Left hindlimb (tissue), 1 donor: ENCODE measurements at regions not wholly inside any gene's neighbourhood (a gene's known extent, or its start where the extent isn't known, plus 50 kb on each side); places are given as distances from the start of the nearest gene placed in this dataset.

Source experiments
- DNase-seq: peaks from one replicate; pipeline ENCODE4 v3.0.0-alpha.2; 2018

GRCh38 chr16:51035110-51035498, 116.0 kb downstream of the SALL1 start:
- peak; percentile 66 for DNase-seq

GRCh38 chr16:51034481-51035109, 116.5 kb downstream of the SALL1 start:
- no peak for DNase-seq

GRCh38 chr16:51031598-51031997, 119.5 kb downstream of the SALL1 start:
- DNase-seq, result no peak

- no peak for DNase-seq
Measured at GRCh38 chr16:51030516-51030915, 120.6 kb downstream of the SALL1 start.

GRCh38 chr16:51025588-51026290, 125.3 kb downstream of the SALL1 start:
- DNase-seq, result no peak

DNA sequence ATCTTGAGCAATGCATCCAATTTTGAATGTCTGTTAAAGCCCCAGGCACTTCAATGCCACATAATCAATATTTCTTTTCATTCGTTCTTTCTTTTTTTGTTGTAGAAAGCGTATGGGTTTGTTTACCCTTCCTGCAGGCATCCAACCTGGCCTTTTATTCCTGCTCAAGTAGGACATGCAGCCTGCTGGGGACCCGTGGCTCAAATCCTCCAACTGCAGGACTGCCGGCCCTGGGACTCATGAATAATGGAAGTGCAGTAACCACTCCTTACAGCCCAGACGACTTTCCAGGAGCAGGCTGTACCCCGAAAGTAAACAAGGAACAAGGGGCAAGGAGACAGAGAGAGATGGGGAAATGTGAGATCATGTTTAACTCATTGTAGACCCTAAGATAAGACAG, 126.4 kb downstream of the SALL1 start:
- no peak for DNase-seq

DNA sequence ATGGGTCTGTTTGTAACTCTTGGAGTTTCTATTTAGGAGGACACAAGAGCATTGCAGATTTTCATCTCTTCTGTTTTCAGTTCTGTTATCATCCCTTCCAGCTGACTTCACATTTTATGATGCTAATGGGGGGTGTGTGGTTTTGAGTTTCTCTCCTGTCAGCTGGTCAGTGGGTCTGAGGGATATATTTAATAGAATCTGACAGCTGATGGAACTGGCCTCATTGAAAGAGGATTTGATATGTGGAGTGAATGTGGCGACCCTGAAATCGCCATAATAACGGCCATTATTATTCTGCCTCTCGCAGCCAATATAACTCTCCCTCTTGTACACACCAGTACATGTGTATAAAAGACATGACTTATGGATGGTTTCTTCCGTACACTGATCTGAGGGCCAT, 128.1 kb downstream of the SALL1 start:
- no peak for DNase-seq

- no peak for DNase-seq
Measured at GRCh38 chr16:51019617-51020016, 131.5 kb downstream of the SALL1 start.

DNA sequence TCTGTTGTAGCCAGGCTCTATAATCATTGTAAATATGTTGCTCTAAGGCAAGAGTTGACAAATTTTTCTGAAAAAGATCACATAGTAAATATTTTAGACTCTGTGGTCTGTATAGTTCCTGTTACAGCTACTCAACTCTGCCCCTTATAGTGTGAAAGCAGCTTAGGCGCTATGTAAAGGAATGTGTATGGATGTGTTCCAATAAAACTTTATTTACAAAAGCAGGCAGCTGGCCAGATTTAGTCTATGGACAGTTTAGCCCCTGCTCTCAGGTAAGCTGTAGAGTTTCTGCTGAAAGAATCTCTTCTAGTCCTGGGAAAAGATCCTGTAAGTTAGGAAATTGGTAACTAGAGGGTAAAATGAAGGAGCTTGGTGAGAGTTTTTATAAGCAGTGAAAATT, 133.1 kb downstream of the SALL1 start:
- no peak for DNase-seq

GRCh38 chr16:51012396-51012795, 138.7 kb downstream of the SALL1 start:
- no peak for DNase-seq

GRCh38 chr16:51010817-51011216, 140.3 kb downstream of the SALL1 start:
- no peak for DNase-seq

DNA sequence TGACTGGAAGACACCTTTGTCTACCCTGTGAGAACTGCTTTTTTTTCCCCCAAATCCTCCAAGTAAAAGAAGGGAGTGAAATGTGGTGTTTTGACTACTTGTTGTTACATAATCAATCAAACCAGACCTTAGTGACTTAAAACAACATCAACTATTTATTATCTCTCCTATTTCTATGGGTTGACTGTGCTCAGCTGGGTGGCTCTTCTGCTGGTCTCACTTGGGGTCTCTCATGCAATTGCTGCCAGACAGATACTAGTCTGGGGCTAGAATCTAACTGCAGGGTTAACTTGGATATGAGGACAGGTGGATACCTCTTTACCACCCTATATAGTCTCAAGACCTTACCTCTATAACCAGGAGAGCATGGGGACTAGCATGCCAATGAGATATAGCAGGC, 141.3 kb downstream of the SALL1 start:
- no peak for DNase-seq

- DNase-seq, result no peak
Measured at GRCh38 chr16:51009359-51009758, 141.7 kb downstream of the SALL1 start.

- no peak for DNase-seq
Measured at GRCh38 chr16:51008607-51009006, 142.5 kb downstream of the SALL1 start.

- no peak for DNase-seq
Measured at GRCh38 chr16:51008037-51008436, 143.0 kb downstream of the SALL1 start.

DNA sequence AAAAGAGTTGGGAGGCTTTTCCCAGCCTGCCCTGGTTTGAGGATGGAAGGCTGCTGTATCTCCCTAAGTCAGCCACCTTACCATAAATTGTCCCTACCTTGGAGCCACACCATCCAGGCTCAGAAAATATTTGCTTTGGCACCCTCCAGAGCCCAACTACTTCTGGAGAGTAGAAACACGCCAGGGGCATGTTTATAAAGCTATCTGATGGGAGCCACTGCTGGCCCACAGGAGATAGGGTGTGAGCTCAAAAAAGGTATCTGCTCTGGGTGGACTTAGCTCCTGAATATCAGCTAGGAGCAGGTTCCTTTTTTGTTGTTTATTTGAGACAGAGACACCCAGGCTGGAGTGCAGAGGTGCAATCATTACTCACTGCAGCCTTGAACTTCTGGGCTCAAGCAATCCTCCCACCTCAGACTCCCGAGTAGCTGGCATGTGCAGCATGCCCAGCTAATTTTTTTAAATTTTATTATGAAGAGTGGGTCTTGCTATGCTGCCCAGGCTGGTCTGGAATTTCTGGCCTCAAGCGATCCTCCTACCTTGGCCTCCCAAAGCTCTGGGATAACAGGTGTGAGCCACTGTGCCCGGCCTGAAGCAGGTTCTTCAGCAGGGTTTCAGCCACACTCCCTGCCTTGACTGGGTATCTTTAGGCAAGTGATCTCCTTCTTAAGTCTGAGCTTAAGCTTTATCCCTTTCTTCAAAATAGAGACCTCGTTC, 147.1 kb downstream of the SALL1 start:
- DNase-seq, result no peak

- no peak for DNase-seq
Measured at GRCh38 chr16:51002881-51003490, 148.1 kb downstream of the SALL1 start.

DNA sequence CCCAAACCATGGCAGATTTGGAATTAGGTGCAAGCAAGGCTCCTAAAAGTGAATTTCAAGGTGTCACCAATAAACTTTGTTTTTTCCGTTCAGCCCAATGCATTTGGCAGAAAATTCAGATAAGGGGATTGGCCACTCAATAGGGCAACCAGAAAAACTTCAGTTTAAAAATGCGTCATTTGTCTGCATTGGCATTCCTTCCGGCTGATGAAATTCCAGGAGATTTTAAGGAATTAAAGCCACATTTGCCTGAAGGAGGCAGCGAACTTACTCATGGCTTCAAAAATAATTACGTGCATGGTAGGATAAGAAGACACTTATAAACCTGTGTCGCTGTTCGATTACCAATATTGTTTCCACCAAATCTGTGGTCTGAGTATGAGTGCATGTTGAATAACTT, 151.9 kb downstream of the SALL1 start:
- DNase-seq, result no peak

- no peak for DNase-seq
Measured at GRCh38 chr16:50998411-50998810, 152.7 kb downstream of the SALL1 start.

DNA sequence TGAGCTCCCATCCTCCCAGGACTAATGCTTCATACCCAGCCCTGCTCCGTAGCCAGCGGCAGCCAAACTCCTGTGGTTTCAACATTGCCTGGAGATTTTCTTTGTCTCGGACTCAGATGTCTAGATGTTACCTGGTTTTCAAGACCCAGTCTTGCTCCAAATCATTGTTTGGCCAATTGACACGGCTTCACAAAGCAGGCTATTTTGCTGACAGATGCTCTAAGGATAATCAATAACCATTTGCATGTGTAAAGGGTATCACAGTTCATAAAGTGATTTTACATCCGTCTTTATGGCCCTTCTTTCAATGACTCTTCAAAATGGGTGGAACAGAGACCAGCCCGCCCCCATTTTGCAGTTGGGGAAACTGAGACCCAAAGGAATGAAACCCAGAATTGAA, 153.4 kb downstream of the SALL1 start:
- no peak for DNase-seq

GRCh38 chr16:50996830-50997186, 154.3 kb downstream of the SALL1 start:
- DNase-seq, result no peak

GRCh38 chr16:50996166-50996829, 154.8 kb downstream of the SALL1 start:
- no peak for DNase-seq

DNA sequence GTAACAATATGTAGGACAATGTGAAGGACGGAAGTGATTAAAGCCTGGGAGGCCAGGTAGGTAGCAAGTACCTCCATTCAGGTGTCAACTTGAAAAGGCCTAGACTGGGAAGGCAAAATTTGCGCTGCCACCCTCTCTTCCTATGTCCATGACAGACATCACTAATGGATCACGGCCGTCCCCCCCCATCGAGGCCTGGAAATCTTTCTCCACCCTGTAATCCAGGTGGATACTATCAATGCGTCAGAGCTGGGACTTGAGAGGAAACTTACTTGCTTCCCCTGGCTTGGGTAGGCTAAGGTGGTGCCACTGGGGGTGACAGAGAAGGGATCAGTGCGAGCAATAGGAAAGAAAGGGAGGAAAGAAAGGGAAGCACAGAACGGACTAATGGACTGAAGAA, 156.1 kb downstream of the SALL1 start:
- no peak for DNase-seq
